ENCODE measurements at regions not wholly inside any gene's neighbourhood (a gene's known extent, or its start where the extent isn't known, plus 50 kb on each side); places are given as distances from the start of the nearest gene placed in this dataset.

DNA sequence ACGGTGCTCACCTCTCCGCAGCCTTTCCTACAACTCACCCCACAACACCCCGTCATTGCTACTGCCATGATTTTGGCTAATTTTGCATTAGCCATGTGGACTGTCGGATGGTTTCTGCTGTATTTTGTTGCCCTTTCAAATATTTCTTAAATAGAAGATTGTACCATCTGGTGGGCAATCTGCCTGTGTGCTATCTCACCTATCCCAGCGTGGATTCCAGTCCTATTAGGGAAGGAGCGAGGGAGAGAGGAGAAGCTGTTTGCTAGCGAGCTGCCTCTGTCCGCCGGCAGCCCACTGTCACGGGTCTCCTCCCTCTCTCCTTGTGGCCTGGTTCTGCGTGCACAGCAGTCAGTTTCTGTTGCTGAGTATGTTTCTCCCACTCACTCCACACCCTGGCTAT is 336.2 kb downstream of the TXNL1 start:
- TF ChIP-seq, protein P1, sequence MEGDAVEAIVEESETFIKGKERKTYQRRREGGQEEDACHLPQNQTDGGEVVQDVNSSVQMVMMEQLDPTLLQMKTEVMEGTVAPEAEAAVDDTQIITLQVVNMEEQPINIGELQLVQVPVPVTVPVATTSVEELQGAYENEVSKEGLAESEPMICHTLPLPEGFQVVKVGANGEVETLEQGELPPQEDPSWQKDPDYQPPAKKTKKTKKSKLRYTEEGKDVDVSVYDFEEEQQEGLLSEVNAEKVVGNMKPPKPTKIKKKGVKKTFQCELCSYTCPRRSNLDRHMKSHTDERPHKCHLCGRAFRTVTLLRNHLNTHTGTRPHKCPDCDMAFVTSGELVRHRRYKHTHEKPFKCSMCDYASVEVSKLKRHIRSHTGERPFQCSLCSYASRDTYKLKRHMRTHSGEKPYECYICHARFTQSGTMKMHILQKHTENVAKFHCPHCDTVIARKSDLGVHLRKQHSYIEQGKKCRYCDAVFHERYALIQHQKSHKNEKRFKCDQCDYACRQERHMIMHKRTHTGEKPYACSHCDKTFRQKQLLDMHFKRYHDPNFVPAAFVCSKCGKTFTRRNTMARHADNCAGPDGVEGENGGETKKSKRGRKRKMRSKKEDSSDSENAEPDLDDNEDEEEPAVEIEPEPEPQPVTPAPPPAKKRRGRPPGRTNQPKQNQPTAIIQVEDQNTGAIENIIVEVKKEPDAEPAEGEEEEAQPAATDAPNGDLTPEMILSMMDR (IDR thresholded peaks at IDR 0.05): no peak
- no peak for TF ChIP-seq POLR2A (IDR thresholded peaks at IDR 0.05)
